Transverse colon (tissue), 4 donors: ENCODE measurements at regions not wholly inside any gene's neighbourhood (a gene's known extent, or its start where the extent isn't known, plus 50 kb on each side); places are given as distances from the start of the nearest gene placed in this dataset.
"Not testable (repeated sequence)": the region's sequence is repeated elsewhere in the genome, so short reads cannot be mapped to it uniquely, and the experiment has no call there.

Experiments
- DNase-seq: peaks from one replicate; pipeline ENCODE4 v3.0.0-alpha.2; 2019
- H3K27ac ChIP-seq, 4 donors: fragments of 200-600 bp; sonication (generic); 2 replicates each; pipeline ENCODE4 v1.5.1; 2016 to 2018; ENCODE audit warnings: inconsistent platforms in 4 of 4
- H3K27me3 ChIP-seq: fragments of 200-600 bp; sonication (generic); 2 replicates; pipeline ENCODE4 v1.5.1; 2017; ENCODE audit warnings: inconsistent platforms
- H3K36me3 ChIP-seq, 4 donors: fragments of 200-600 bp; sonication (generic); 2 replicates each; pipeline ENCODE4 v1.5.1; 2017 to 2019; ENCODE audit warnings: inconsistent platforms in 4 of 4
- H3K4me1 ChIP-seq, 4 donors: fragments of 200-600 bp; sonication (generic); 2 replicates each; pipeline ENCODE4 v1.5.1; 2017 to 2020; ENCODE audit warnings: inconsistent platforms in 4 of 4
- H3K4me3 ChIP-seq, 4 donors: fragments of 200-600 bp; sonication (generic); 1 replicate in 1 of 4; 2 replicates in 3 of 4; pipeline versions ENCODE4 v1.5.1 to v1.6.1; 2017 to 2019; ENCODE audit warnings: inconsistent platforms in 4 of 4
- H3K9me3 ChIP-seq, 2 donors: fragments of 200-600 bp; sonication (generic); 2 replicates each; pipeline ENCODE4 v1.5.1; 2017 to 2019; ENCODE audit warnings: inconsistent platforms in 2 of 2
- CTCF ChIP-seq, 5 experiments: fragments of 200-600 bp in 3 of 5; fragments of 450-650 bp in 2 of 5; sonication (generic) in 3 of 5; IDR thresholded peaks; 1 replicate in 2 of 5; 2 replicates in 3 of 5; pipeline ENCODE4 v1.5.1; 2016 to 2017; ENCODE audit warnings: antibody characterized with exemption in 5 of 5, inconsistent platforms in 3 of 5, mild to moderate bottlenecking in 2 of 5, moderate library complexity in 1 of 5
- EP300 ChIP-seq: sonication (generic); formaldehyde crosslinking; IDR thresholded peaks from one replicate; pipeline ENCODE4 v1.6.1; 2017; ENCODE audit warnings: antibody characterized with exemption, low read depth
- POLR2A ChIP-seq: fragments of 450-650 bp; IDR thresholded peaks from one replicate; pipeline ENCODE4 v1.6.1; 2016; ENCODE audit warnings: antibody characterized with exemption, mild to moderate bottlenecking, moderate library complexity
- POLR2AphosphoS5 ChIP-seq, 3 donors: sonication (generic); formaldehyde crosslinking; IDR thresholded peaks; one replicate each; pipeline ENCODE4 v1.6.1; 2016; ENCODE audit warnings: antibody characterized with exemption in 3 of 3
- WGBS, 2 donors: methylation state at CpG; one replicate each; pipeline ENCODE4 v1.1.5; 2018; ENCODE audit warnings: low coverage in 1 of 2; 5-methylcytosine and 5-hydroxymethylcytosine counted together
- in situ Hi-C, 4 donors: fragments of 200-750 bp; cut with MboI; loops; one replicate each; pipeline versions ENCODE4 v1.15.0 to v1.15.1; 2017; ENCODE audit warnings: low sequenced_read_pairs in 3 of 4, low pct_ligation_motif_present in 1 of 4, low pct_unique_long_range_greater_than_20kb in 1 of 4
- intact Hi-C: fragments of 100-400 bp; cut with DNase I; formaldehyde crosslinking; loops from one replicate; pipeline ENCODE4 v1.15.1; 2023; ENCODE audit warnings: low total_unique reads

DNA sequence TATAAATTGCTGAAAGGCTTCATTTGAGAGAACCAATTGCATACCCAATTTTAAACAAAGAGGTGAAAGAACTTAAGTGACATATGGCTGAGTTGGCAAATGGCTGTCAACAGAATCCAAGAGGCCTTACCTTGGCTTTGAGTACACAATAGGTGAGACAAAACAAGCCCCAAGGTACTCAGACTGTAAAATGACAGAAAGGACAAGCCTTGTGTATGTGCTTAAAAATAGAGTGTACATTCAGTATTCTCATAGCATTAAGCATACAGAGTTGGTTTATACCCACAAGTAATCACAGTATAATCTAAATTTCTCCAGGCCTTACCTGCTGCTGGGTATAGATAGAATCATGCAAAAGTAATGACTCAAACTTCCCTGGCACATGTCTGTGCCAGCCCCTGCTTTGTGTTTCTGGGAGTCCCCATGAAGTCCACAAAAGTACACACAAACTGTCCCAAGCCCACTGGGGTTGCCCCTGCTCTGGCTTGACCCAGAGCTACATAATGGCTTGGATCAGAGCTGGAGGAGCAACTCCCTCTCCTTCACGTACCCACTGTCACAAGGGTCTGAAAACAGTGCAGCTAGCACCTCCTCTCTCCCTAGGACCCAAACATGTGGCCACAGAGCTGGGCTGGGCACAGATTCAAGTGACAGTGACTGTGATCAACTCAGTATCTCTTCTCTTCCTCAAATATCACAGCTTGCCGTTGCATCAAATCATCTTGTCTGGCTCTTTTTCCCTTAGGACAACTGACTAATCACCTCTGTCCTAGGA lies 250.8 kb downstream of the ENC1 start:
- no peak for DNase-seq
- TF ChIP-seq CTCF (IDR thresholded peaks at IDR 0.05) = no peak
- TF ChIP-seq EP300 = no peak
- no peak for TF ChIP-seq POLR2A
- TF ChIP-seq POLR2AphosphoS5 (IDR thresholded peaks at IDR 0.05) = no peak
- Histone ChIP-seq H3K9me3 (no peaks in the 10 kb centered on the region), H3K27ac (no peak overlapping the region), H3K4me1 (no peaks in the 10 kb centered on the region), H3K36me3 (no peaks in the 10 kb centered on the region), H3K4me3 (no peak overlapping the region), H3K27me3 (no peaks in the 10 kb centered on the region)
- in situ Hi-C loops = loop anchor here in 1 of 4 donors (10.0 kb wide), 1 partner anchor 255 kb away; the partner anchor contains the start of gene ENC1
- 67 to 83% methylated on average over 1 to 2 of the region's 2 CpGs for WGBS, 2 donors
- intact Hi-C loops = no loop called here

GRCh38 chr5:74388411-74388810 lies 252.1 kb downstream of the ENC1 start:
- H3K27me3 ChIP-seq, H3K4me1 ChIP-seq, intact Hi-C loops, in situ Hi-C loops, H3K4me3 ChIP-seq, H3K36me3 ChIP-seq, DNase-seq, H3K9me3 ChIP-seq, H3K27ac ChIP-seq: not testable (repeated sequence)
- 85 to 86% methylated on average over 2 of the region's 2 CpGs for WGBS, 2 donors

DNA sequence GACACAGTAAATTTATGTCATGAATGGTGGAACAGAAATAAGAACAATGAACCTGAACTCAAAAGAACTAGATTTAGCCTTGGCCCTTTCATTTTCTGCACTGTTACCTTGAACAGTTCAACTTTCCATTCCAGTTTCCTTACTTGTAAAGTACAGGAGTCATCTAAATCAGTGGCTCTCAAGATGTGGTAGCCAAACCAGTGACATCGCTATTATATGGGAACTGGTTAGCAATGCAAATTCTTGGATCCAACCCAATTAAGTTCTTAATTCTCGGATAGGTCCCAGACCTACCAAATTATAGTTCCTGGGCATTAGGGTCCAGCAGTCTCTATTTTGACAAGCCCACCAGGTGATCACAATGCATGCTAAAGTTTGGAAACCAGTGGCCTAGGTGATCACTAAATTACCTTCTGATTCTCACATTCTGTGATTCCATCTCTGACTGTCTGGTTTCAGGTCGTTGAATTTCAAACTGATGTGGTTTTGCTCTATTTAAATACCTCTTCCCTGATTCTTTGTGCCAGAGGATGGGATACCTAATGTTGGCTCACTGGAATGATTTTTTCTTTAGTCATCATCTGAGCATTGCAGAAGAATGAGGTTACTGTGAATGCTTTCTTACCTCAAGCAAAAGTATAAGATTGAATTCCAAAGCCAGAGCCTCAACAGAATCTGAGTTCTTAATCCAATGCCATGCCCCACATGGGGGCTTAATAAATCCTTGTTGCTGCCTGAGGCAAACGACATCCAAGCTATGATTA lies 253.8 kb downstream of the ENC1 start:
- Histone ChIP-seq H3K36me3 (no peaks in the 10 kb centered on the region), H3K27ac (no peak overlapping the region), H3K9me3 (no peaks in the 10 kb centered on the region), H3K4me1 (peaks cover 0 to 7% (median 0%) of the 10 kb centered on the region in 4 donors), H3K27me3 (no peaks in the 10 kb centered on the region), H3K4me3 (no peak overlapping the region)
- DNase-seq = no peak
- intact Hi-C loops (no loop called here), in situ Hi-C loops (no loop called here)
- TF ChIP-seq CTCF (IDR thresholded peaks at IDR 0.05) (no peak), EP300 (no peak), POLR2AphosphoS5 (IDR thresholded peaks at IDR 0.05) (no peak), POLR2A (no peak)
- 82 to 84% methylated on average over 3 to 4 of the region's 4 CpGs for WGBS, 2 donors

DNA sequence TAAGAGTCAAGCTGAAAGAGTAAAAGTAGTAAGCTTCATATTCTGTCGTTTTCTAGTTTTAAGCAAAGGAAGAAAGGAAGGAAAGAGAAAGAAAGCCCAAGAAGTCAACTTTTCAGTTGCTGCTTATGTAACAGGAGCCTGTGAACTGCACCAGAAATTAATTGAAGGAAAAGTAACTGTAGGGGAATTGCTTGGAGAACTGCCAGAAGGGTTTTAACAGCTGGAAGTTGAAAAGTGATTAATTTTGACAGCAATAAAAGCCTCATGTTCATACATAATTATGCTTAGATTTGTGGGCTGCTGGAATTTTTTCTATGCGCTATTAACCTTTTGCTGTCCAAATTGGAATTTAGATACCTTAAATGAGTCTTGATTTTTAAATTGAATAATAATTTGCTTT lies 255.7 kb downstream of the ENC1 start:
- peaks cover 0 to 12% (median 3%) of the 10 kb centered on the region in 4 donors for H3K4me1 ChIP-seq
- intact Hi-C loops (no loop called here), in situ Hi-C loops (no loop called here)

More for the DNA sequence above, 255.7 kb downstream of the ENC1 start:
- H3K4me3 ChIP-seq = no peak overlapping the region
- TF ChIP-seq POLR2A = no peak
- no peak for TF ChIP-seq CTCF (IDR thresholded peaks at IDR 0.05)
- no peak for TF ChIP-seq EP300
- TF ChIP-seq POLR2AphosphoS5 (IDR thresholded peaks at IDR 0.05) = no peak
- WGBS, 2 donors = 53 to 62% methylated on average over 2 of the region's 2 CpGs
- no peaks in the 10 kb centered on the region for H3K9me3 ChIP-seq
- DNase-seq = no peak
- H3K27ac ChIP-seq = no peak overlapping the region
- H3K36me3 ChIP-seq = no peaks in the 10 kb centered on the region
- no peaks in the 10 kb centered on the region for H3K27me3 ChIP-seq
